IPS-NIHi7 (cell line): ENCODE measurements at regions not wholly inside any gene's neighbourhood (a gene's known extent, or its start where the extent isn't known, plus 50 kb on each side); places are given as distances from the start of the nearest gene placed in this dataset.
A peak's percentile ranks its signal among the peaks of the same experiment; 100 is the strongest.
"Not testable (repeated sequence)": the region's sequence is repeated elsewhere in the genome, so short reads cannot be mapped to it uniquely, and the experiment has no call there.

Experiments
- DNase-seq: peaks from one replicate; pipeline ENCODE4 v3.0.0; 2012; ENCODE audit warnings: mixed read lengths; ENCODE audit errors: extremely low spot score

DNA sequence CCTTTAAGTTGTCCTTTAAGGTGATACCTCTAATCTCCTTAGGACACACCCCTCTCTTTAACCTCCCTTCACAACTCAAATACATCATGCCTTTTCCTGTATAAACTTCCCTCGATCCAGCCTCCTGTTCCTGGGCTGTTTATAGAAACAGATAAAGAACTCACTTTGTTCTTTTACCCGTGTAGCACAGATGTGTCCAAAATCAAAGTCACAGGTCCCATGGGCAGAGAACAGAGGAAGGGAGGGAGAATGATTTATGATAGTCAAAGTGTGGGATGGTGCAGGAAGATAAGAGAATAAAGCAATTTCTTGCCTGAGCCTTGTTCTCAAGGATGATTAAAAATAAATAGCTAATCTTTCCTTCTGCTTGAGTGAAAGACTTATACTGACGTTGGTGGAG is 50.3 kb upstream of the CABCOCO1 start:
- no peak for DNase-seq

DNA sequence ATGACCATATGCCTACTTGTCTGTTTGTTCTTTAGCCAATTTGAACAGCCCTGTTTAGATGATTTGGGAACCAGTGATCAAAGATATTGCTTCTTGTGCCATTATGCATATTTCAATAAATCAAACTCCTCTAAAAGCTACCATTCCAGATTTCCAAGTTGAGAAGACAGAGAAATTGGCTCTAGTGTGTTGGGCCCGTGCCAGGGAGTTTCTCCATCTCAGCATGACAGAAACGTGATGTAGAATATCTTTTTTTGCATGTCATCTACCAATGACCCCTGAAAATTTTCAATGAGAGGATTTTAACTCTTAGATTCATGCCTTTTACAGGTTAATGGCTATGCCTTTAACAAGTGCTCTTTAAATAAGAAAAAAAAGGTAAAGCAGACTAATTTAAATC is 50.7 kb upstream of the CABCOCO1 start:
- no peak for DNase-seq

- DNase-seq: no peak
Observed at GRCh38 chr10:61609701-61610100, 53.0 kb upstream of the CABCOCO1 start.

DNA sequence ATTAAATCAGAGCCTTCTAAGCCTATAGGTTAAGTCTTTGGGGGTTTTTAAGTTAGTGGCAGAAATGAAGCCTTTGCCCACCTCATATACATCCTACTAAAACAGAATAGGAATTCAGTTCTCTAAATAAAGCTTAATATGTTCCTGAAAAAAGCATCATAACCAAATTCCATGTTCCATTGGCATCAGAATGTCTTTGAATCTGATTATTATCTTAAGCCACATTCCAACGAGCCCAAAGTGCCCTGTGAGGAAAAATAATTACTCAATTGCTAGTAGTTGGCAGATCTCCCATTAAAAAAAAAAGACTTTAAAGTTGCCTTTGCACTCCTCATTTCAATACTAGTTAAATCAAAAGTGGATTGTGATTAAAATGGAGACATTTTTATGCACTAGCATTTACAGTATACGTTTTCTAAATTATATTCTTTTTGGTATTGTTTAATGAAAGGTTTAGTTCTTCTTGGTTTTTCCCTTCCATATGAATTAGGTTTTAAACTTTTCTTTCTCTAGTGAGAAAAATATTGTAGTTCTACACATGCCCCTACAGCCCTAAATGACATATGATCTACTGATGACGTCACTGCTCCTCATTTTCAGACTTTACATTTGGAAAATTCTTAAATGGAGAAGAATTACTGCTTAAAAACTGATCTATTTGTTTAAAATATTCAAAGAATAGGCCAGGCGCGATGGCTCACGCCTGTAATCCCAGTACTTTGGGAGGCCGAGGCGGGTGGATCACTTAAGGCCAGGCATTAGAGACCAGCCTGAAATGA is 54.3 kb upstream of the CABCOCO1 start:
- no peak for DNase-seq

DNA sequence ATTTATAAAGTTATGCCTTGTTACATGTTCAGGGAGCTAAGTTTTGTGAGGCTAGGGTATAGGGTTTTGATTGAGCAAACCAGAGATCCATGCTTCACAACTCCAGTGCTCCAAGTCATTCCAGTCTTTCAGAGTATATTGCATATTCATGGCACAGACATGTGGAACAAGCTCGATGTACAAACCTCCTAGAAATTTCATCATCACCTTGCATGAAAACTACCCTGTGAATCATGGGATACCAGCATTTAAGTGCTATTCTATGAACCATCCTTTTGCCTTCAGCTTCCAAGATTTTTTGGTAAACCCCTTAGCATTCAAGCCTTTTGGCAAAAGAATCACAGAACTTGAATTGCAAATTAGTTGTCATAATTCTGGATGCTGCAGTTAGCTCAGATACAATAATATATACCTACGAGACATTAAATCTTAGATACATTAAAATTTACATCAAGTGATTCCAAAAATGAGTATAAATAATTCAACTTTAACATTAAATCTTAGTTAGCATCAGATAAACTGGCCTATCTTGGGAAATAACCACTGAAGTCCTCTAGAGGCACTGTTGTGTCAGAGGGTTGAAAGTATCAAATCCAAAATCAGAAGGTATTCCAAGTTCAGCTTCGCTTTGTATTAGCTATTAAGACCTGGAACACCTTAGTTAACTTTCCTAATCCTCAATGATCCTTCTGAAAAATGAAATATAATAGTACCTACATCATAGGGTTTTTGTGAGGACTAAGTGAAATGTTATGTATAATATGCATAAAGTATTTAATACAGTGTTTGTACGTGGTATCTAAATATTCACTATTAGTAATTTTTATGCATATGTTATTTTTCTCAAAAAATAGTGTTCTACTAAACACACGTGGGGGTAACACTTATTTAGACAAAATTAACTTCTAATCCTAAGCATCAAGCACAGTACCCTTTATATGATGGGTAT is 55.5 kb upstream of the CABCOCO1 start:
- peak; percentile 17 for DNase-seq

GRCh38 chr10:61605221-61605620 is 57.5 kb upstream of the CABCOCO1 start:
- DNase-seq: no peak

- DNase-seq: no peak
Observed at GRCh38 chr10:61600399-61600798, 62.3 kb upstream of the CABCOCO1 start.

DNA sequence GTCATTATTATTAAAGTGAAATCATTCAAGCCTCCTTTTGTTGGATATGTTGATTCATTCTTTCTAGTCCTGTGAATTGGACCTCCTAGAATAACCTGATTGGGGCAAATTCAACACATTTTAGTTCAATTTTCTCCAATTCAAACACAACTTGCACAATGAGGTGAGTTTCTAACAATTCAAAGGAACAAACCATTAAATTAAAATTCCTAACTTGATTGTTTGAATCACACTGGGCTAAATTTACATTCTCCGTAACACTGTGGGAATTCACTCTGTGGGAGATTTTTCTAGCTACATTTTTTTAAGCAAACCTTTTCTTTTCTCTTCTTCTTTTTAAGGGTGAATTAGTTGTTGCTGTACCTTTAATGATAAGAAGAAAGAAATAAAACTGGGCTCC is 68.3 kb upstream of the CABCOCO1 start:
- no peak for DNase-seq

GRCh38 chr10:61592581-61592980 is 70.1 kb upstream of the CABCOCO1 start:
- DNase-seq: peak; percentile 58

DNA sequence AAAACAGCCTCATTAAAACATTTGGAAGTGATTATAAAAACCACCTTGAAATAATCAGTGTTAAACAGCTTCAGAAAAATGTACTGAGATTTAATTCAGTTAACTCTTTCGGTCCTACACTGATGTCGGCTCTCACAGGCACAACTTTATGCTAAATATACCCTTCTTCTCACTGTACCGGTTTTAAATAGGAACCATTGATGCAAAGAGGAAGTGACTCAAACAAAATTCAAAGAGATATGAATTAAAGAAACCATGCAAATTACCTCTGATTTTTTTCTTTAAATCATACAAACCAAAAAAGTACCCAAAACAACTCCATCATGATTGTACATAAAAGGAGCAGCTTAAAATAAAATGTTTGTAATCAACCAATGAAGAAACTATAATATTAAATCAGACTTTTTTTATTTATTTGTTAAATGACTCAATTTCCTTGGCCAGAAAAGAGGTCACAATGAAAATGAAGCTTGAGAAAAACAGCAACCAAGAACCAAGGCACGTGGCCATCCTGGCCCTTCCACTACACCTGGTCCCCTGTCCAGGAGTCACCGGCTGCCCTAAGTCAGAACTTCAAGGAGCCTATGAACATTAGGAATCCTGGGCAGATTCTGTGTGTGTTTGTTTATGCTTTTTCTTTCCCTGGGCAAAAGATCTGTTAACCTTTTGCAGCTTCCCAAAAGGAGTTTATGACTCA is 73.0 kb upstream of the CABCOCO1 start:
- no peak for DNase-seq

GRCh38 chr10:61588770-61589211 is 73.9 kb upstream of the CABCOCO1 start:
- no peak for DNase-seq

- DNase-seq: no peak
Observed at GRCh38 chr10:61586829-61587228, 75.9 kb upstream of the CABCOCO1 start.

- no peak for DNase-seq
Observed at GRCh38 chr10:61580608-61581007, 82.1 kb upstream of the CABCOCO1 start.

DNA sequence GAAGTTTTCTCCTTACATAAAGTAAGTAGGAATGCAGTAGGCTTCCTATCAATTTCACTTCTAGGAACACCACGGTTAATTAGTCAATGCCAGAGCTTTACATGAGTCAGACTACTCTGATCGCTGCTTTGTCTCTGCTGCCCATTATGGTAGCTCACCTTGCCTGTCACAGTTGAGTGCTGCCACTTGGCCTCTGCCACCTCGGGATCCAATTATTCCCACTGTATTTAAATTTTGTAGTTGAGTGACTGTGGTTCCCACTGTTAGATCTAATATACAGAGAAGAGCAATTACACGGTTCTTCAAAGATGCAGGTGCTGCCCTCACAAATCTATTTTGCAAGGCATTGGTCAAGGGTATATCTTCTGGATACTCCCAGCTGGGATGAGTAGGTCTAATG is 92.5 kb upstream of the CABCOCO1 start:
- not testable (repeated sequence) for DNase-seq

- DNase-seq: no peak
Observed at GRCh38 chr10:61567729-61568128, 95.0 kb upstream of the CABCOCO1 start.

DNA sequence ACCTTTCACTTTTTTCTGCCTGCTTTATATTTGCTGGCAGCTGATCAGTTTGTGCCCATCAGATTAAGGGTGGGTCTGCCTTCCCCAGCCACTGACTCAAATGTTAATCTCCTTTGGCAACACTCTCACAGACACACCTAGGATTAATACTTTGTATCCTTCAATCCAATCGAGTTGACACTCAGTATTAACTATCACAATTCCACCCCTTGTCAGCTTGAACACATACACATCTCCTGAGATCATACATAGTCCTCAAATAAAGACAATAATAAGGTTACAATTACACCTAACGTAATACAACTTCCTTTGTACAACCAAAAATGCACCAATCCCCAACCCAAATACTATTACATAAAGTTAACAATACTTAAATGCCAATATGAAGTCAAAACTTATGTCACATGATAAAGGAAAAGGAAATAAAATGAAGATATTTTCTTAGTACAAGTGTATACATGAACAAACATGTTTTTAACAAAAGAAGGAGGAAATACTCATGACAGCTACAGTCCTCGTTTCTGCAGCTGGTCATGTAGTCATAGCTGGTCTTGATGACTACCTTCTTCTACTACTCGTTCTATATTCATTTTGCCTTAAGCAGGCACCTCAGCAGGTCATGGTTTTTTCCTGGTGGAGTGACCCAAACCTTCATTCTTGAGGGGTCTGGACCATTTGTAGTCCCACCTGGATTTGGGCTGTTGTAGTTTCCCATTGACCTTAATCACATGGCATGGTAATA is 96.7 kb upstream of the CABCOCO1 start:
- no peak for DNase-seq

DNA sequence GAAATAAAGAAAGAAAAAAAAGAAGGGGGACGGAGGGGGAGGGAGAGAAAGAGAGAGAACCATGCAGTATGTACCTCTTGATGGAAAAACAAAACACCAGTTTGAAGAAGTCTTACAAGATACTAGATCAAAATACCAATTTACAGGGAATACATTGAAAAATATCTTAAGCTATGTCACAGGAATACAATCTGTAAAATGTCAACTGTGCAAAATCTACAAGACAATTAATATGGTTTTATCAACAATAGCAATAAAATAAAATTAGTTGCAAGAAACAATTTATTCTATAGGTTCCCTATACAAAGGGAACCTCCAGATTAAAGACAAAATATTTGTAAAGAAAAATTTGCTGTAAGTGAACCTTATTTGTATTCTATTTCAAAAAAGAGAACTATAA is 98.3 kb upstream of the CABCOCO1 start:
- DNase-seq: no peak

DNA sequence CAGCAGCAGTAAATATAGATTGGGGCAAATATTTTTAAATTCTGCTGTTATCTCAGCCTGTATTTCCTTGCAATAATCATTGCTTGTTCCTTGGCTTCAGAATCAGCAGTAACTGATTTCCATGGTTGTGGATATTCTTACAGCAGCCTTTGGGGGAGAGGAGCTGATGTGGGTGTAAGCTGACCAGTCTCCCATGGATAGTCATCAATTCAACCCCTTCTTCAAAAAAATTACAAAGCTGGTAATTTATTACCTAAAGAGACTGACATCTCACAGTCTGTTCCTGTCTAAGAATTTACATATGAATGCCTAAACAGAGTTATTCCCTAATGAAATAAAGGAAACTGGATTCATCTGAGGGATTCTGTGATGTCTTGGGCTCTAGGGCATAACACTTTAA is 103.1 kb upstream of the CABCOCO1 start:
- DNase-seq: no peak

- DNase-seq: no peak
Observed at GRCh38 chr10:61558188-61558587, 104.5 kb upstream of the CABCOCO1 start.

DNA sequence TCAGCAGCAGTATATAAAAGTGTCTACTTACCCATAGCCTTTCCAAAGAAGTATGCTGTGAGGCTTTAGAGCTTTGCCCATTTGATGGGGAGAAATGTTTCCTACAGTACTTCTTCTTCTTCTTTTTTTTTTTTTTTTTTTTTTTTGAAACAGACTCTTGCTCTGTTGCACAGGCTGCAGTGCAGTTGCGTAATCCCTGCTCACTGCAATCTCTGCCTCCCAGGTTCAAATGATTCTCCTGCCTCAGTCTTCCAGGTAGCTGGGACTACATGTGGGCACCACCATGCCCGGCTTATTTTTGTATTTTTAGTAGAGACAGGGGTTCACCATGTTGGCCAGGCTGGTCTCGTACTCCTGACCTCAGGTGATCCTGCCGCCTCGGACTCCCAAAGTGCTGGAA is 101.7 kb upstream of the TMEM26 start:
- DNase-seq: no peak

GRCh38 chr10:61549861-61550260 is 96.7 kb upstream of the TMEM26 start:
- DNase-seq: no peak

GRCh38 chr10:61548364-61548763 is 95.2 kb upstream of the TMEM26 start:
- no peak for DNase-seq
